AG09319 (cell line): ENCODE measurements at regions not wholly inside any gene's neighbourhood (a gene's known extent, or its start where the extent isn't known, plus 50 kb on each side); places are given as distances from the start of the nearest gene placed in this dataset.

Experiments
- DNase-seq: peaks from one replicate; pipeline ENCODE4 v3.0.0-alpha.2; 2010; ENCODE audit warnings: low read depth; ENCODE audit errors: extremely low read depth
- TF ChIP-seq, protein P1 (sequence below): IDR thresholded peaks from 2 replicates; pipeline ENCODE4 v1.5.1; 2011; ENCODE audit warnings: low read depth, mild to moderate bottlenecking, inconsistent platforms, low read length, moderate library complexity

- no peak for DNase-seq
- TF ChIP-seq, protein P1, sequence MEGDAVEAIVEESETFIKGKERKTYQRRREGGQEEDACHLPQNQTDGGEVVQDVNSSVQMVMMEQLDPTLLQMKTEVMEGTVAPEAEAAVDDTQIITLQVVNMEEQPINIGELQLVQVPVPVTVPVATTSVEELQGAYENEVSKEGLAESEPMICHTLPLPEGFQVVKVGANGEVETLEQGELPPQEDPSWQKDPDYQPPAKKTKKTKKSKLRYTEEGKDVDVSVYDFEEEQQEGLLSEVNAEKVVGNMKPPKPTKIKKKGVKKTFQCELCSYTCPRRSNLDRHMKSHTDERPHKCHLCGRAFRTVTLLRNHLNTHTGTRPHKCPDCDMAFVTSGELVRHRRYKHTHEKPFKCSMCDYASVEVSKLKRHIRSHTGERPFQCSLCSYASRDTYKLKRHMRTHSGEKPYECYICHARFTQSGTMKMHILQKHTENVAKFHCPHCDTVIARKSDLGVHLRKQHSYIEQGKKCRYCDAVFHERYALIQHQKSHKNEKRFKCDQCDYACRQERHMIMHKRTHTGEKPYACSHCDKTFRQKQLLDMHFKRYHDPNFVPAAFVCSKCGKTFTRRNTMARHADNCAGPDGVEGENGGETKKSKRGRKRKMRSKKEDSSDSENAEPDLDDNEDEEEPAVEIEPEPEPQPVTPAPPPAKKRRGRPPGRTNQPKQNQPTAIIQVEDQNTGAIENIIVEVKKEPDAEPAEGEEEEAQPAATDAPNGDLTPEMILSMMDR: no peak
Observed at GRCh38 chr20:60467771-60468170, 509.5 kb downstream of the CDH26 start.

DNA sequence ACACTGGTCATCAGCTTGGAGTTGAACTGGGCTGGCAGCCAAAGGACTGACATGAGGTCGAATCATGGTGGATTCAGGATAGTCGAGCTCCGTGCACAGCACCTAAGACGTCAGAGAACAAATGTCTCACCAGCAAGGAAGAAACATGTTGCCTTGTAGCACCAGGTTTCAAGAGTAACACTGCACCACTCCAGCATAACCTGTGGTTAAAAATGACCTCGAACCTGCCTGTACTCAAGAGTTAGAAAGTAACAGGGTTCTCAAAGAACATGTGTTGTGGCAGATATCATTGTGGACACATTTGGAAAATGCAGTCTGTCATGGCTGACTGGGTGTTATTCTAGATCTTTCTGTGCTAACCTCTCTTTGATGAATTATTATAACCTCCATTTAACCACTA lies 511.6 kb downstream of the CDH26 start:
- TF ChIP-seq, protein P1: no peak
- DNase-seq: no peak

- TF ChIP-seq, protein P1: no peak
- DNase-seq: no peak
Observed at GRCh38 chr20:60470366-60470765, 512.1 kb downstream of the CDH26 start.

GRCh38 chr20:60473211-60473610 lies 515.0 kb downstream of the CDH26 start:
- DNase-seq: no peak
- TF ChIP-seq, protein P1: no peak

DNA sequence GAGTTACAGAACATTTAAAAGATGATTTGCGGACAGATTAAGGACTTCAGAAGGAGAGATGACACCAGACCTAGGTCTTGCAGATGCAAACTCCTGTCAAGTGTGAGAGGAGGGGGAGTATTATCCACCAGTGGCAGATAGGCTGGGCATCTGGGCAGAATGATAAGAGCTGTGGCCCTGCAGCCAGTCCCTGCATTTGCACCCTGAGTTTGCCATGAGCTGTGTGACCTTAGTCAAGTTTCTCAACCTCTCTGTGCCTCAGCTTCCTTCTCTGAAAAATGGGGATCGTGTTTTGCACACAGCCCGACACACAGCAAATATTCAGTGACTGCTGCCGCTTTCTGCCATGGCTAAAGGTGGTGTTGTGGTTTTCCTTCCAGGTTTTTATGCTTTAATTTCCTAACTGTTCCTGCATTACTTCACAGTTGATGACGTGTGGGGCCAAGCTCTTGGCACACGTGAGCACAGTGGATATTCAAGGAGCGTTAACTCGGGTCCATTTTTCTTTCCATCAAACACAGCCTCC lies 516.2 kb downstream of the CDH26 start:
- DNase-seq: no peak
- TF ChIP-seq, protein P1: no peak

DNA sequence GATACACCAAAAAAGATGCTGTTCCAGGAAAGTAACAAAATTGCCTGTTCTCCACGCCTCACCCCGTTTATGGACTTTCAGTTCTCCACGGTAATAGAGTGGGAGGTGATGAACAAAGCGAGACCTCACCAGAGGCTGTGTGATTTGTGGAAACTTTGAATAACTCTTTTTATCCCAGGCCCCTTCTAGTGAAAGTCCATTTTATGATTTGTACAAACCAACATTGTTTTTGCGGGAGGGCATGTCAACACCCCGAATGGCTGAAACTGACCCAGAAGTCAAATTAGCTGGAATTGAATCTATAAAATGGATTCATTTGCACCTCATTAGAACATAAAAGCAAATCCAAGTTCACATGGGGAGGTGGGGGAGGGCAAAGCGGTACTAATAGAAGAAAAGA lies 517.8 kb downstream of the CDH26 start:
- TF ChIP-seq, protein P1: no peak
- no peak for DNase-seq

GRCh38 chr20:60477958-60478357 lies 519.7 kb downstream of the CDH26 start:
- TF ChIP-seq, protein P1: no peak
- no peak for DNase-seq
